ENCODE measurements at regions not wholly inside any gene's neighbourhood (a gene's known extent, or its start where the extent isn't known, plus 50 kb on each side); places are given as distances from the start of the nearest gene placed in this dataset.

GRCh38 chr14:34060651-34060999 lies 109.8 kb upstream of the EGLN3 start:
- no peaks in the 10 kb centered on the region for H3K9me3 ChIP-seq (ENCODE audit: control insufficient read depth in 2 of 3, insufficient read depth in 1 of 3, low read length in 3 of 3)
- H3K27me3 ChIP-seq (ENCODE audit: control insufficient read depth, insufficient read depth, low read length), result no peaks in the 10 kb centered on the region
- peak overlapping the region in 2 of 3 donors; percentile 7 to 53 for H3K9ac ChIP-seq (ENCODE audit: low read length in 3 of 3)
- H3K4me1 ChIP-seq (ENCODE audit: control insufficient read depth in 2 of 3, insufficient read depth in 2 of 3, low read depth in 1 of 3, low read length in 3 of 3), result peaks cover 0 to 8% (median 0%) of the 10 kb centered on the region in 3 donors
- H3K27ac ChIP-seq (ENCODE audit: low read depth in 2 of 2, low read length in 2 of 2), result peak overlapping the region; percentile 65 to 75
- FAIRE-seq (no peak), DNase-seq (no peak)
- peak overlapping the region; percentile 39 to 66 (median 52) for H3K4me3 ChIP-seq (ENCODE audit: low read length in 3 of 3)
- TF ChIP-seq CTCF (IDR thresholded peaks at IDR 0.05; ENCODE audit: borderline replicate concordance, extremely low read depth, insufficient read depth), result no peak
- intact Hi-C loops (cut with DNase I), result no loop called here
- H3K36me3 ChIP-seq (ENCODE audit: control insufficient read depth in 2 of 3, insufficient read depth in 3 of 3, low read length in 3 of 3), result no peaks in the 10 kb centered on the region

- H3K9me3 ChIP-seq (ENCODE audit: control insufficient read depth in 2 of 3, insufficient read depth in 1 of 3, low read length in 3 of 3), result no peaks in the 10 kb centered on the region
- intact Hi-C loops (cut with DNase I), result no loop called here
- peak; percentile 72 to 95 (median 83) for DNase-seq
- H3K9ac ChIP-seq (ENCODE audit: low read length in 3 of 3), result peak overlapping the region; percentile 7 to 59 (median 41)
- H3K36me3 ChIP-seq (ENCODE audit: control insufficient read depth in 2 of 3, insufficient read depth in 3 of 3, low read length in 3 of 3), result no peaks in the 10 kb centered on the region
- H3K27me3 ChIP-seq (ENCODE audit: control insufficient read depth, insufficient read depth, low read length), result no peaks in the 10 kb centered on the region
- H3K4me3 ChIP-seq (ENCODE audit: low read length in 3 of 3), result peak overlapping the region; percentile 39 to 66 (median 52)
- TF ChIP-seq CTCF (IDR thresholded peaks at IDR 0.05; ENCODE audit: borderline replicate concordance, extremely low read depth, insufficient read depth), result peak; percentile 13
- peak overlapping the region; percentile 65 to 75 for H3K27ac ChIP-seq (ENCODE audit: low read depth in 2 of 2, low read length in 2 of 2)
- FAIRE-seq, result no peak
- H3K4me1 ChIP-seq (ENCODE audit: control insufficient read depth in 2 of 3, insufficient read depth in 2 of 3, low read depth in 1 of 3, low read length in 3 of 3), result peaks cover 0 to 8% (median 0%) of the 10 kb centered on the region in 3 donors
Measured at GRCh38 chr14:34059925-34060650, 109.2 kb upstream of the EGLN3 start.

- Histone ChIP-seq H3K4me3 (ENCODE audit: low read length in 3 of 3) (peak overlapping the region in 2 of 3 donors; percentile 50 to 66), H3K27ac (ENCODE audit: low read depth in 2 of 2, low read length in 2 of 2) (peak overlapping the region; percentile 64 to 65), H3K36me3 (ENCODE audit: control insufficient read depth in 2 of 3, insufficient read depth in 3 of 3, low read length in 3 of 3) (no peaks in the 10 kb centered on the region), H3K9ac (ENCODE audit: low read length in 3 of 3) (peak overlapping the region in 2 of 3 donors; percentile 41 to 59), H3K9me3 (ENCODE audit: control insufficient read depth in 2 of 3, insufficient read depth in 1 of 3, low read length in 3 of 3) (no peaks in the 10 kb centered on the region), H3K4me1 (ENCODE audit: control insufficient read depth in 2 of 3, insufficient read depth in 2 of 3, low read depth in 1 of 3, low read length in 3 of 3) (peaks cover 0 to 8% (median 0%) of the 10 kb centered on the region in 3 donors), H3K27me3 (ENCODE audit: control insufficient read depth, insufficient read depth, low read length) (no peaks in the 10 kb centered on the region)
- no peak for TF ChIP-seq CTCF (IDR thresholded peaks at IDR 0.05; ENCODE audit: borderline replicate concordance, extremely low read depth, insufficient read depth)
- intact Hi-C loops (cut with DNase I), result no loop called here
- no peak for FAIRE-seq
- DNase-seq, result no peak
Measured at GRCh38 chr14:34059037-34059924, 108.4 kb upstream of the EGLN3 start.
